ENCODE measurements at regions not wholly inside any gene's neighbourhood (a gene's known extent, or its start where the extent isn't known, plus 50 kb on each side); places are given as distances from the start of the nearest gene placed in this dataset.

DNA sequence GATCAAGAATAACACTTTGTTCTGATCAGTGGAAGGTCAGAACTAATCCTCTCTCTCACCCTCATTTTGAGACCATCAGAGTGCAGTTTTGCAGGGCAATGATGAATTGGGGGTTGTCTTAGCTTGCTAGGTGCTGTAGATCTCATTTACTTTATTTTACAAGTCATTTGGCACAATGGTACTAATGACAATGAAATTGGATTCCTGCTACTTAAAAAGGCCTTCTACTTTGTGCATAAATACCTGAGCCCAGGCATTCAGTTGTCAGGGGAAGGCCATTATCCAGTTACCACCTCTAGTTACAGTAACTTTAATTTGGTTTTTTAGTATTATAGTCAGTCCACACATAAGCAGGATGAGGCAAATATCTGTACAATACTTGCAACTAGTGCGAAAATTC lies 240.0 kb downstream of the HDGFL1 start:
- DNase-seq (ENCODE audit: low spot score) = no peak
- TF ChIP-seq, protein P1, sequence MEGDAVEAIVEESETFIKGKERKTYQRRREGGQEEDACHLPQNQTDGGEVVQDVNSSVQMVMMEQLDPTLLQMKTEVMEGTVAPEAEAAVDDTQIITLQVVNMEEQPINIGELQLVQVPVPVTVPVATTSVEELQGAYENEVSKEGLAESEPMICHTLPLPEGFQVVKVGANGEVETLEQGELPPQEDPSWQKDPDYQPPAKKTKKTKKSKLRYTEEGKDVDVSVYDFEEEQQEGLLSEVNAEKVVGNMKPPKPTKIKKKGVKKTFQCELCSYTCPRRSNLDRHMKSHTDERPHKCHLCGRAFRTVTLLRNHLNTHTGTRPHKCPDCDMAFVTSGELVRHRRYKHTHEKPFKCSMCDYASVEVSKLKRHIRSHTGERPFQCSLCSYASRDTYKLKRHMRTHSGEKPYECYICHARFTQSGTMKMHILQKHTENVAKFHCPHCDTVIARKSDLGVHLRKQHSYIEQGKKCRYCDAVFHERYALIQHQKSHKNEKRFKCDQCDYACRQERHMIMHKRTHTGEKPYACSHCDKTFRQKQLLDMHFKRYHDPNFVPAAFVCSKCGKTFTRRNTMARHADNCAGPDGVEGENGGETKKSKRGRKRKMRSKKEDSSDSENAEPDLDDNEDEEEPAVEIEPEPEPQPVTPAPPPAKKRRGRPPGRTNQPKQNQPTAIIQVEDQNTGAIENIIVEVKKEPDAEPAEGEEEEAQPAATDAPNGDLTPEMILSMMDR (IDR thresholded peaks at IDR 0.05) = no peak

GRCh38 chr6:22819209-22819608 lies 249.8 kb downstream of the HDGFL1 start:
- no peak overlapping the region for H3K4me3 ChIP-seq

More for the DNA sequence above, 240.0 kb downstream of the HDGFL1 start:
- no peaks in the 10 kb centered on the region for H3K36me3 ChIP-seq
- H3K27me3 ChIP-seq = no peaks in the 10 kb centered on the region
- H3K4me3 ChIP-seq = no peak overlapping the region
- no peaks in the 10 kb centered on the region for H3K9me3 ChIP-seq
- no peaks in the 10 kb centered on the region for H3K4me1 ChIP-seq
- H3K27ac ChIP-seq = no peak overlapping the region

DNA sequence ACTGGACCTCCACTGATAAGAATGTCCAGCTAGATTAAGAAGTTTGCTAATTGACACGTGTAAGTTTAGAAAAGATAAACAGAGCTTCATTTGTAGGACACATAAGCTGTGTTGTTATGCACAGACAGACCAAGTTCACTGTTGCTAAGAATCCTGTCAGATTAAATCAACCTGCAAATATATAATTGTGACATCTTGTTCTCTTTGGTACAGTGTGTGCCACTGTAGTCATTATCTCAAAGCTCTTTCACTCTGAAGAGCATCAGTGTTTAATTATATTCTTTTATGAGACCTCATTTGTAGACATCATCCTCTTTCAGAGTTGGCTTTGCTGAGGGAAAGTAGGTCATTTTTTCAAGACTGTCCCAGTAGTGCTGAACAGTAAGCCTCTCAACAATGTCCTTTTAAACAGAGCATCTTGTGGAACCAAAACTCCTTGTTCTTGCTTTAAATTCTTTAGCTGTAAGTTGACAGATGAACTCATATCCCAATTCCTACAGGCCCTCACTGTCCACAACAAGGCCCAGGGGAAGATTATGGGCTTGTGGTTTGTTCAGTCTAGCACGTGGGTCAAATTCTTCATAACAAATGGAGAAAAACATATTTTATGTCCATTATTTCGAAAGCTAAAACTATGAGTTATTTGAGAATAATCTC lies 252.4 kb downstream of the HDGFL1 start:
- TF ChIP-seq, protein P1 (IDR thresholded peaks at IDR 0.05) = no peak
- Histone ChIP-seq H3K27ac (peak overlapping the region; percentile 26 to 71), H3K36me3 (no peaks in the 10 kb centered on the region), H3K4me3 (no peak overlapping the region), H3K9me3 (no peaks in the 10 kb centered on the region), H3K4me1 (peaks cover 0 to 8% of the 10 kb centered on the region in 2 donors), H3K27me3 (no peaks in the 10 kb centered on the region)
- no peak for DNase-seq (ENCODE audit: low spot score)

More at GRCh38 chr6:22819209-22819608, 249.8 kb downstream of the HDGFL1 start:
- H3K27me3 ChIP-seq = no peaks in the 10 kb centered on the region
- peaks cover 0 to 8% of the 10 kb centered on the region in 2 donors for H3K4me1 ChIP-seq
- no peak for DNase-seq (ENCODE audit: low spot score)
- H3K9me3 ChIP-seq = no peaks in the 10 kb centered on the region
- TF ChIP-seq, protein P1 (IDR thresholded peaks at IDR 0.05) = no peak
- H3K27ac ChIP-seq = no peak overlapping the region
- H3K36me3 ChIP-seq = no peaks in the 10 kb centered on the region

- no peak overlapping the region for H3K27ac ChIP-seq
- no peaks in the 10 kb centered on the region for H3K27me3 ChIP-seq
- H3K36me3 ChIP-seq = no peaks in the 10 kb centered on the region
- TF ChIP-seq, protein P1 (IDR thresholded peaks at IDR 0.05) = no peak
- DNase-seq (ENCODE audit: low spot score) = no peak
- H3K4me3 ChIP-seq = no peak overlapping the region
- peaks cover 0 to 24% of the 10 kb centered on the region in 2 donors for H3K4me1 ChIP-seq
- no peaks in the 10 kb centered on the region for H3K9me3 ChIP-seq
These were observed 255.8 kb downstream of the HDGFL1 start for GRCh38 chr6:22825210-22825609.

GRCh38 chr6:22826961-22827360 lies 257.6 kb downstream of the HDGFL1 start:
- TF ChIP-seq, protein P1 (IDR thresholded peaks at IDR 0.05) = no peak
- H3K27me3 ChIP-seq = no peaks in the 10 kb centered on the region
- peaks cover 0 to 23% of the 10 kb centered on the region in 2 donors for H3K4me1 ChIP-seq
- H3K9me3 ChIP-seq = no peaks in the 10 kb centered on the region
- H3K27ac ChIP-seq = no peak overlapping the region
- no peak for DNase-seq (ENCODE audit: low spot score)
- no peaks in the 10 kb centered on the region for H3K36me3 ChIP-seq
- no peak overlapping the region for H3K4me3 ChIP-seq

- no peak for DNase-seq (ENCODE audit: low spot score)
- H3K9me3 ChIP-seq = no peaks in the 10 kb centered on the region
- H3K27me3 ChIP-seq = no peaks in the 10 kb centered on the region
- H3K4me3 ChIP-seq = no peak overlapping the region
- H3K4me1 ChIP-seq = peaks cover 0 to 16% of the 10 kb centered on the region in 2 donors
- no peaks in the 10 kb centered on the region for H3K36me3 ChIP-seq
- peak overlapping the region; percentile 51 to 76 for H3K27ac ChIP-seq
- TF ChIP-seq, protein P1 (IDR thresholded peaks at IDR 0.05) = no peak
These were observed 258.4 kb downstream of the HDGFL1 start for GRCh38 chr6:22827760-22828159.

All from right atrium auricular region (tissue), 2 donors.